ENCODE measurements at regions not wholly inside any gene's neighbourhood (a gene's known extent, or its start where the extent isn't known, plus 50 kb on each side); places are given as distances from the start of the nearest gene placed in this dataset.

DNA sequence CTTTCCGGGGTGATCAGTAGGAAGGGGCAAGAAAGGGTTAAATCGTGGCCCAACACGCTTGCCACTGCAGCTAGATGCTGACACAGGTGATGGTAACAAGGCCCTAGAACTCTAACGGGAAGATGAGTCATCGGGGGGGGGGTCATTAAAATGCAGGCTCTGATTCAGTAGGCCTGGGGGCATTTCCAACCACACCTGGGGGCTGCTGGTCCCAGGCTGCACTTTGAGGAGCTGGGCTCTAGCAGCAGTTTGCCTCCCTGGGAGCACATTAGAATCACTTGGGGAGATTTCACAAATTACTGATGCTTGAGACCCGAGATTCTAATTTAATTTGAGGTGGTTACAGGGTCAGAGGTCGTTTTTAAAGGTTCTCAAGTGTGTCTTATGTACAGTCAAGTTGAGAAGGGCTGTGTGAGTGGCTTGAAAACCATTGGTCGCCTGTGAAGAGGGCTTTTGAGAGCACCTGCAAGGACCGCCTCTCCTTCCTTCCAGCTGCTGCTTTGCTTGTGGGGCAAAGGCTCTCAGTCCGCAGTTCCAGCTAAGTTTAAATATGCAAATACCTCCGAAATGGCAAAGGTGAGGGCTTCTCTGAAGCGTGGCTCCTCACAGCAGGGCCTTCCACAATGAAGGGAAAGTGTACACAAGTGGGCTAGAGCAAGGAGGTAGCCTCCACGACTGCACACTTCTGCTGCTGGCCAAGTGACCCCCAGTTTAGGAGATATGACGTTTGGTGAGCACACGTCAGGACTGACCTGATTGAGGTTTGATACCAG, 84.2 kb upstream of the KCNK12 start:
- no peak for TF ChIP-seq POLR2A (IDR thresholded peaks at IDR 0.05)
- TF ChIP-seq, protein P1, sequence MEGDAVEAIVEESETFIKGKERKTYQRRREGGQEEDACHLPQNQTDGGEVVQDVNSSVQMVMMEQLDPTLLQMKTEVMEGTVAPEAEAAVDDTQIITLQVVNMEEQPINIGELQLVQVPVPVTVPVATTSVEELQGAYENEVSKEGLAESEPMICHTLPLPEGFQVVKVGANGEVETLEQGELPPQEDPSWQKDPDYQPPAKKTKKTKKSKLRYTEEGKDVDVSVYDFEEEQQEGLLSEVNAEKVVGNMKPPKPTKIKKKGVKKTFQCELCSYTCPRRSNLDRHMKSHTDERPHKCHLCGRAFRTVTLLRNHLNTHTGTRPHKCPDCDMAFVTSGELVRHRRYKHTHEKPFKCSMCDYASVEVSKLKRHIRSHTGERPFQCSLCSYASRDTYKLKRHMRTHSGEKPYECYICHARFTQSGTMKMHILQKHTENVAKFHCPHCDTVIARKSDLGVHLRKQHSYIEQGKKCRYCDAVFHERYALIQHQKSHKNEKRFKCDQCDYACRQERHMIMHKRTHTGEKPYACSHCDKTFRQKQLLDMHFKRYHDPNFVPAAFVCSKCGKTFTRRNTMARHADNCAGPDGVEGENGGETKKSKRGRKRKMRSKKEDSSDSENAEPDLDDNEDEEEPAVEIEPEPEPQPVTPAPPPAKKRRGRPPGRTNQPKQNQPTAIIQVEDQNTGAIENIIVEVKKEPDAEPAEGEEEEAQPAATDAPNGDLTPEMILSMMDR (IDR thresholded peaks at IDR 0.05): no peak
- Histone ChIP-seq H3K27ac (no peak overlapping the region), H3K4me3 (no peak overlapping the region), H3K9me3 (no peaks in the 10 kb centered on the region), H3K36me3 (no peaks in the 10 kb centered on the region), H3K4me1 (no peaks in the 10 kb centered on the region), H3K27me3 (no peaks in the 10 kb centered on the region)
- DNase-seq (no peak), ATAC-seq (no peak)
- WGBS (ENCODE audit: insufficient coverage, low coverage, low lambda C conversion rate, missing lambda C conversion rate): 53% methylated on average over 8 of the region's 15 CpGs
- intact Hi-C loops (cut with DNase I): no loop called here

DNA sequence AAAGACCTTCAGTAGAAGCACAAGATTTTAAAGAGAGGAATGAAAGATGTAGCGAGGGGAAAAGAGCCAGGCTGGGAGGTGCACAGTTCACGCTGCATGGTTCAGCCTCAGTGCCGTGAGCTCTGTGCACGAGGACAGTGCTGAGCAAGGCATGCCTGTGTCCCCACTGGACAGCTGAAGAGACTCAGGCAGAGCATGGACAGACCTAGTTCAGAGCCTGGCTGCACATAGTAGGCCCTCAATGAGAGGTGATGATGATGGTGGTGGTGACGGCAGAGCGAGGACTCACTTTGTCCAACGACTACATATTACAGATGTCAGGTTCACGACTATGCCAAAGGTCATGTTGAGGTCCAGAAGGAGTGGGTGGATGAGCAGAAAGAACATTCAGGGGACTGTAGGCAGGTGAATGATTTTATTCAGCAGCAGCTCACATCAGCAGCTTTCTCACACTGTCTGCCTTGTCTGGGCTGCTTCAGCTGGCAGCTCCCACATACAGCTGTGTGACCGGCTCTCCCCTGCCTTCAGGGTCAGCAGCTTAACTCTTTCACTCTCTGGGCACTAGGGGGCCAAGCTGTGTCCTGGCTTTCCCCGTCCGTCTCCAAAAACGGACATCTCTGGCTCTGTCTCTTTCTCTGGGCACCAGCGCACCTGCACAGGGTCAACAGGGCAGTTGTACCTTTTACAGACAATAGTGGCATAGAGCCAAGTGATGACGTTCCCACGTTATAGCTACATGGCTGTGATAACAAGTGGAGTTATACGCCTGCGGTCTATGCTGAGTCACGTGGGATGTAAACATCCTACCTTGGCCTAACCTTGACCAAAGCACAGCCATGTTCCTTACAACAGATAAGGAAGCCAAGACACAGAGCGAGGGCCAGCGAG, 83.4 kb upstream of the KCNK12 start:
- Histone ChIP-seq H3K27me3 (no peaks in the 10 kb centered on the region), H3K9me3 (no peaks in the 10 kb centered on the region), H3K4me3 (no peak overlapping the region), H3K4me1 (no peaks in the 10 kb centered on the region), H3K27ac (no peak overlapping the region), H3K36me3 (no peaks in the 10 kb centered on the region)
- intact Hi-C loops (cut with DNase I): no loop called here
- no peak for TF ChIP-seq POLR2A (IDR thresholded peaks at IDR 0.05)
- TF ChIP-seq, protein P1 (IDR thresholded peaks at IDR 0.05): no peak
- 46% methylated on average over 18 of the region's 20 CpGs for WGBS (ENCODE audit: insufficient coverage, low coverage, low lambda C conversion rate, missing lambda C conversion rate)
- DNase-seq: no peak
- no peak for ATAC-seq

DNA sequence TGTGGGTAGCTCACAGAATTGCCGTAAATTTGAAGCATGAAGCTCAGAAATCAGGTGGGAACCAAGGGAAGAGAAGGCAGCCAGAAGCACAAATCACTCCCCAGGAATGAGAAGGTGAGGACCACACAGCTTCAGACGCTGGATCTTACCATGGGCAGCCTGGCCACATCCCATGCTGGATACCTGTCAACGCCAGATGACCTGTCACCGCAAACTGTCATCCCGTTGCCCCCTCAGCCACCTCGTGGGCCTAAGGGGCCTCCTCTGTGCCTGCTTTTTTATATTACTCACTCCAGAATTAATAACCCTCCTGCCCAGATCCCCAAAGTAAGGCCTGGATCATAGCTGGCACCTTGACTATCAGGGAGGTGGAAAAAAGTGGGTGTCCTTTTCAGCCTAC, 82.3 kb upstream of the KCNK12 start:
- DNase-seq: no peak
- H3K27me3 ChIP-seq: no peaks in the 10 kb centered on the region
- TF ChIP-seq, protein P1 (IDR thresholded peaks at IDR 0.05): no peak
- no peak for TF ChIP-seq POLR2A (IDR thresholded peaks at IDR 0.05)

DNA sequence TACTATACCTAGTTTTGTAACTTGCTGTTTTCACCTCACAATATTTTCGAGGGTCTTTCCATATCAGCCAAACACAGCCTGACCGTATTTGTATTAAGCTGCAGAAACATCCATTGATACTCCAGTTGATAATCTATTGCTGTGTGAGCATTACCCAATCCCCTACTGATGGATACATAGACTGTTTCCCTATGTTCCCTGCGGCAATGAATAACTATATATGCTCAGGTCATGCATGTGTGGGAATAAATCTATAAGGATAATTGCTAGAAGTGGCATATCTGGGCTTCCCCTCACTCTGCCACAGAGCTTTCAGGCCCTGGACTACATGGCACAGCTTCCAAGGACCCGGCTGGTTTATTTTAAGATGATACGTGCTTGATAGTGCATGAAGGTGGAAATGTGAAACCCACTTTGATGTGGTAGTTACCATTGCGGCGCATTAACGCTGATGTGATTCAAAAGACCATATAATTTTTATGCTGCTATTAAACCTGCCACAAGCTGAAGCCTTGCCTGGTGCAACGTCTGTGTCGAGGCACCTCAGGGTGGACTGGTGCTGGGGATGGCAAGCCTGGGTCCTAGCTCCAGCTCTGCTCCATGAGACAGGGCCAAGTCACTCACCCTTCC, 81.4 kb upstream of the KCNK12 start:
- intact Hi-C loops (cut with DNase I): no loop called here
- H3K4me1 ChIP-seq: no peaks in the 10 kb centered on the region
- H3K36me3 ChIP-seq: no peaks in the 10 kb centered on the region
- H3K27ac ChIP-seq: no peak overlapping the region
- no peaks in the 10 kb centered on the region for H3K9me3 ChIP-seq
- ATAC-seq (no peak), DNase-seq (no peak)
- WGBS (ENCODE audit: insufficient coverage, low coverage, low lambda C conversion rate, missing lambda C conversion rate): 76% methylated on average over 8 of the region's 10 CpGs
- no peaks in the 10 kb centered on the region for H3K27me3 ChIP-seq
- TF ChIP-seq, protein P1 (IDR thresholded peaks at IDR 0.05): no peak
- TF ChIP-seq POLR2A (IDR thresholded peaks at IDR 0.05): no peak
- H3K4me3 ChIP-seq: no peak overlapping the region

More for the DNA sequence above, 82.3 kb upstream of the KCNK12 start:
- no peak overlapping the region for H3K4me3 ChIP-seq
- no peaks in the 10 kb centered on the region for H3K4me1 ChIP-seq
- H3K27ac ChIP-seq: no peak overlapping the region
- 46% methylated on average over 2 of the region's 6 CpGs for WGBS (ENCODE audit: insufficient coverage, low coverage, low lambda C conversion rate, missing lambda C conversion rate)
- ATAC-seq: no peak
- no peaks in the 10 kb centered on the region for H3K36me3 ChIP-seq
- intact Hi-C loops (cut with DNase I): no loop called here
- no peaks in the 10 kb centered on the region for H3K9me3 ChIP-seq

All from right lobe of liver (tissue), 6 donors.